NCI-H146 treated with DMSO at 0.1 percent for 48 hours (cell line): ENCODE measurements at regions not wholly inside any gene's neighbourhood (a gene's known extent, or its start where the extent isn't known, plus 50 kb on each side); places are given as distances from the start of the nearest gene placed in this dataset.

ENCODE experiments used
- DNase-seq: peaks from one replicate; lab custom pipeline; 2025; ENCODE audit not compliant: unreplicated experiment; lab: John Stamatoyannopoulos, UW

GRCh38 chr11:87972133-87972532 is 203.1 kb downstream of the RAB38 start:
- DNase-seq, result no peak

- no peak for DNase-seq
These were observed 203.9 kb downstream of the RAB38 start for GRCh38 chr11:87971354-87971753.

GRCh38 chr11:87970762-87971161 is 204.5 kb downstream of the RAB38 start:
- no peak for DNase-seq

GRCh38 chr11:87967459-87967858 is 207.8 kb downstream of the RAB38 start:
- DNase-seq, result no peak

- no peak for DNase-seq
These were observed 208.5 kb downstream of the RAB38 start for GRCh38 chr11:87966694-87967093.

- no peak for DNase-seq
These were observed 209.0 kb downstream of the RAB38 start for GRCh38 chr11:87966216-87966615.

- DNase-seq, result no peak
These were observed 213.6 kb downstream of the RAB38 start for GRCh38 chr11:87961606-87962005.

- no peak for DNase-seq
These were observed 217.3 kb downstream of the RAB38 start for GRCh38 chr11:87957961-87958360.

GRCh38 chr11:87954476-87954875 is 220.8 kb downstream of the RAB38 start:
- no peak for DNase-seq

GRCh38 chr11:87942786-87943185 is 232.5 kb downstream of the RAB38 start:
- DNase-seq, result no peak

GRCh38 chr11:87934182-87934581 is 241.1 kb downstream of the RAB38 start:
- no peak for DNase-seq

- DNase-seq, result no peak
These were observed 248.8 kb downstream of the RAB38 start for GRCh38 chr11:87926250-87926970.

GRCh38 chr11:87924125-87924524 is 251.1 kb downstream of the RAB38 start:
- DNase-seq, result no peak

- no peak for DNase-seq
These were observed 258.1 kb downstream of the RAB38 start for GRCh38 chr11:87917111-87917510.

- DNase-seq, result no peak
These were observed 266.1 kb downstream of the RAB38 start for GRCh38 chr11:87909178-87909577.

- DNase-seq, result no peak
These were observed 267.2 kb downstream of the RAB38 start for GRCh38 chr11:87908086-87908485.

- DNase-seq, result no peak
These were observed 271.9 kb downstream of the RAB38 start for GRCh38 chr11:87903345-87903744.

- no peak for DNase-seq
These were observed 273.9 kb downstream of the RAB38 start for GRCh38 chr11:87901341-87901740.

- no peak for DNase-seq
These were observed 277.3 kb downstream of the RAB38 start for GRCh38 chr11:87897921-87898320.

GRCh38 chr11:87897071-87897470 is 278.2 kb downstream of the RAB38 start:
- DNase-seq, result no peak

GRCh38 chr11:87894961-87895360 is 280.3 kb downstream of the RAB38 start:
- no peak for DNase-seq

- no peak for DNase-seq
These were observed 283.0 kb downstream of the RAB38 start for GRCh38 chr11:87892291-87892690.

GRCh38 chr11:87889126-87889525 is 286.1 kb downstream of the RAB38 start:
- DNase-seq, result no peak
